ENCODE measurements at regions not wholly inside any gene's neighbourhood (a gene's known extent, or its start where the extent isn't known, plus 50 kb on each side); places are given as distances from the start of the nearest gene placed in this dataset.
"Not testable (repeated sequence)": the region's sequence is repeated elsewhere in the genome, so short reads cannot be mapped to it uniquely, and the experiment has no call there.

DNA sequence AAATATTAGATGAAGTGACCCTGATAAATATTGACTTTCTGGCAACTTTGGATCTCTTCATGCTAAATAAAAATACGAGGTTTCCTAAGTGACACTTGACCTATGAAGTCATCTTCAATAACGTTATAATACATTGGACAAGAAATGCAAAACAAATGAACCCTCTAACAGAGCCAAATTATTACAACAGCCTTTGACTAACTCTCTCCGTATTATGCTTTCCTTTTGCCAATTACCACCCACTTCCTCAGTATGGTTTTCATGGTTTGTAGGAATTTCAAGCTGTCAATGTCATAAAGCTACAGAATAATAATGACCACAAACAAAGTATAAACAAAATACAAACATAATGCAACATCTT lies 210.5 kb downstream of the MOXD1 start:
- TF ChIP-seq, protein P1, sequence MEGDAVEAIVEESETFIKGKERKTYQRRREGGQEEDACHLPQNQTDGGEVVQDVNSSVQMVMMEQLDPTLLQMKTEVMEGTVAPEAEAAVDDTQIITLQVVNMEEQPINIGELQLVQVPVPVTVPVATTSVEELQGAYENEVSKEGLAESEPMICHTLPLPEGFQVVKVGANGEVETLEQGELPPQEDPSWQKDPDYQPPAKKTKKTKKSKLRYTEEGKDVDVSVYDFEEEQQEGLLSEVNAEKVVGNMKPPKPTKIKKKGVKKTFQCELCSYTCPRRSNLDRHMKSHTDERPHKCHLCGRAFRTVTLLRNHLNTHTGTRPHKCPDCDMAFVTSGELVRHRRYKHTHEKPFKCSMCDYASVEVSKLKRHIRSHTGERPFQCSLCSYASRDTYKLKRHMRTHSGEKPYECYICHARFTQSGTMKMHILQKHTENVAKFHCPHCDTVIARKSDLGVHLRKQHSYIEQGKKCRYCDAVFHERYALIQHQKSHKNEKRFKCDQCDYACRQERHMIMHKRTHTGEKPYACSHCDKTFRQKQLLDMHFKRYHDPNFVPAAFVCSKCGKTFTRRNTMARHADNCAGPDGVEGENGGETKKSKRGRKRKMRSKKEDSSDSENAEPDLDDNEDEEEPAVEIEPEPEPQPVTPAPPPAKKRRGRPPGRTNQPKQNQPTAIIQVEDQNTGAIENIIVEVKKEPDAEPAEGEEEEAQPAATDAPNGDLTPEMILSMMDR (IDR thresholded peaks at IDR 0.05; ENCODE audit: low read length, missing control alignments), result no peak
- no peak overlapping the region for H3K4me3 ChIP-seq (replicated peaks; ENCODE audit: low read depth, low read length)
- DNase-seq (ENCODE audit: low read depth), result peak; percentile 83

DNA sequence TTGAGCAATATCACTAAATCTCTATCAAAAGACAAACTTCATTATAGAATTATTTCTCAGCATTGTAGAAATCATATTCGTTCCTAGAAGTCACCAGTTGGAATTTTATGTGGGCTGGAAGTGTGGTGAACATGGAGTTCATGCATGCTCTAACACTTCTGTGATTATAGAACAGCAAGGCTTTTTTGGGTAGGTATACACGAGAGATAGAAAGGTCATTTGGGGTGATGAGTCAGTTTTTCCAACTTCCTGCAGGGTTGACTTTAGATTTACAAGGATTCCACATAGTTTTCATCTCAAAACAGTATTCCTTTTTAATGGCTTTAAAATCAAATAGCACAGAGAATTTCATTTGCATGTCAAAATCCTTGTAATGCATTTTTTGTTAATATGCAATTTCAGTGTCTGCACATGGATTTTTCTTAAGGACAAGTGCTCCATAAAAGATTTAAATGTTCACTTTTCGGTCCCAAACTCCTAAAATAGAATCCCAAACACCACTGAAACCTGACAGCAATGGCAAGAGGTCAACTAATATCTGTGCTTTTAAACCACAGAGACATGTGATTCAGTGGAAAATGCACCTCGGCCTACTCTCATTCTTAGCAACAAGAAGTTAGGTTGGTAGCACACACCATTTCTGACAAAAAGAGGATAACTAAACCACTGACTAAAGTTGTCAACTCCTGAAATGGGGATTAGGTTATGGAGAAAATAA lies 211.0 kb downstream of the MOXD1 start:
- peak; percentile 31 for DNase-seq (ENCODE audit: low read depth)
- no peak overlapping the region for H3K4me3 ChIP-seq (replicated peaks; ENCODE audit: low read depth, low read length)

DNA sequence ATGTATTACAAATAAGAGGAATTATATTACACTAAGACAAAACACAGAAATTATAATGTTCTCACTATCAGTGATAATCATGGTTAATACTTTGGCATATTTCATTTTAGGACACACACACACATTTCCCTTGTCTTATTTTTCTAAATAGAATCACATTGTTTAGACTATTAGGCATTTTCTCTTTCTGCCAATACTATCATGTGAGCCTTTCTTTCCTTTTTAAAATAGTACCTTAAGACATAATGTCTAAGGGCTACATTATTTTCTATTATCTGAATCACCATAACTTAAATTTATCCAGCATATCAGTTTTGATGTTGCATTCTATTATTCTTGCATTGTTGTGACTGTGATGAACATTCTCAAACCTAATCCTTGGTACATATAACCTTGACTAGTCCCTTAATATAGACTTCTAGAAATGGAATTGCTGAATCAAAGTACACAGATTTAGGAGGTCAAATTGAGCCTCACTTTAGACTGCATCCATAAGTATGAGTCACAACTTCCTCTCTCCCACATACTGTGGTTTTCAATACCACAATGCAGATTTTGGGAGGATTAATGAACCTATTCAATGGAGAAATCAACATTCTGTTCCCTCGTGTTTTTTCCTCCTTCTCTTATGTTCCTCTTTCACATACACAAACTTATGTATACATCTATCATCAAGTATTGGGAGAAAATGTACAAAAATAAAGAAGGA lies 212.6 kb downstream of the MOXD1 start:
- TF ChIP-seq, protein P1 (IDR thresholded peaks at IDR 0.05; ENCODE audit: low read length, missing control alignments), result no peak
- H3K4me3 ChIP-seq (replicated peaks; ENCODE audit: low read depth, low read length), result no peak overlapping the region
- peak; percentile 84 for DNase-seq (ENCODE audit: low read depth)

More for the DNA sequence above, 211.0 kb downstream of the MOXD1 start:
- TF ChIP-seq, protein P1 (IDR thresholded peaks at IDR 0.05; ENCODE audit: low read length, missing control alignments), result no peak

DNA sequence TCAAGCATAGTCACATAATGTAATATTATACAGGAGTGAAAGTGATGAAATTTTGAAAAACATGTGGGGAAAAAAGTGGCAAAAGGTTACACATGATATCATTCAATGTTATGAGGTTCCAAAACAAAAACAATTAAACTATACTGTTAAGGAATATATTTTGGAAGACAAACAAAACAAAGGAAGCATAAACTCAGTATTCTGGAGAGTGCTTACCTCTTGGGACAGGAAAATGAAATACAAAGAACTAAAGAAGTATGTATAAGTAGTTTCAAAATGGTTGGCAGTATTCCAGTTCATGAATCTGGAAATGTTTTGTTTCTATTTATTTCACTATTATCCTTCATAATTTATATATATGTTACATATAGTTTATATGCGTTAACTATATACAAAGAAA lies 213.5 kb downstream of the MOXD1 start:
- TF ChIP-seq, protein P1 (IDR thresholded peaks at IDR 0.05; ENCODE audit: low read length, missing control alignments), result no peak
- H3K4me3 ChIP-seq (replicated peaks; ENCODE audit: low read depth, low read length), result no peak overlapping the region
- peak; percentile 18 for DNase-seq (ENCODE audit: low read depth)

DNA sequence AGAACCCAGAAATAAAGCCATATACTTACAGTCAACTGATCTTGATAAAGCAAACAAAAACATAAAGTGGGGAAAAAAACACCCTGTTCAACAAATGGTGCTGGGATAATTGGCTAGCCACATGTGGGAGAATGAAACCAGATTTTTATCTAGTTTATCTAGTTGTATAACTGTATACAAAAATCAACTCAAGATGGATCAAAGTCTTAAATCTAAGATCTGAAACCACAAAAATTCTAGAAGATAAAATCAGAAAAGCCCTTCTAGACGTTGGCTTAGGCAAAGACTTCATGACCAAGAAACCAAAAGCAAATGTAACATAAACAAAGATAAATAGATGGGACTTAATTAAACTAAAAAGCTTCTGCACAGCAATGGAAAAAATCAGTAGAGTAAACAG lies 216.3 kb downstream of the MOXD1 start:
- not testable (repeated sequence) for DNase-seq (ENCODE audit: low read depth); H3K4me3 ChIP-seq (replicated peaks; ENCODE audit: low read depth, low read length)

DNA sequence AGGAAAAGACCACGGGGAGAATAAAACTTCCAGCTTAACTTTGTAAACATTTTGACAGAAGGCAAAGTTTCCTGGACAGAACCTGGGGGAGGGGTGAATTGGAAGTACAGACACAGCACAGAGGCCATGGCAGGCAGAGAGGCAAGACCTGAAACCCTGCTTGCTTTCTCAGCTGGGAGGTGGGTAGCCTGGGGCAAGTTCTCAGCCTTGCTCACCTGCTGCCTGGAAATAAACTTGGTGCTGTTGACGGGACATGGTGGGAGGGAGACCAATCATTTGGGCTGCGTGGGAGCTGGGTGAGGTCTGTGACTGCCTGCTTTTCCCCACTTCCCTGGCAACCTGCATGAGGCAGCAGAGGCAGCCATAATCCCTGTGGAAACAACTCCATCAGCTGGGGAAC lies 221.3 kb downstream of the MOXD1 start:
- DNase-seq (ENCODE audit: low read depth), result no peak
- no peak overlapping the region for H3K4me3 ChIP-seq (replicated peaks; ENCODE audit: low read depth, low read length)
- TF ChIP-seq, protein P1 (IDR thresholded peaks at IDR 0.05; ENCODE audit: low read length, missing control alignments), result no peak

DNA sequence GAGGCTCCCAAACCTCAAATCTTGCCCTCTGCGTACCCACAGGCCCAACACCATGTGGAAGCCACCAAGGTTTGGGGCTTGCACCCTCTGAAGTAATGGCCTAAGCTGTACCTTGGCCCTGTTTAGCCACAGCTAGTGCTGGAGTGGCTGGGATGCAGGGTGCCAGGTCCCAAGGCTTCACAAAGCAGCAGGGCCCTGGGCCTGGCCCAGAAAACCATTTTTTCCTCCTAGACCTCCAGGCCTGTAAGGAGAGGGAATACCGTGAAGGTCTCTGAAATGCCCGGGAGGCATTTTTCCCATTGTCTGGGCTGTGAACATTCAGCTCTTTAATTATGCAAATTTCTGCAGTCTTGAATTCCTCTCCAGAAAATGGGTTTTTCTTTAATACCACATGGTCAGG lies 223.7 kb upstream of the CCN2 start:
- DNase-seq (ENCODE audit: low read depth), result no peak
- no peak overlapping the region for H3K4me3 ChIP-seq (replicated peaks; ENCODE audit: low read depth, low read length)
- TF ChIP-seq, protein P1 (IDR thresholded peaks at IDR 0.05; ENCODE audit: low read length, missing control alignments), result no peak
